ENCODE measurements at regions not wholly inside any gene's neighbourhood (a gene's known extent, or its start where the extent isn't known, plus 50 kb on each side); places are given as distances from the start of the nearest gene placed in this dataset.

DNA sequence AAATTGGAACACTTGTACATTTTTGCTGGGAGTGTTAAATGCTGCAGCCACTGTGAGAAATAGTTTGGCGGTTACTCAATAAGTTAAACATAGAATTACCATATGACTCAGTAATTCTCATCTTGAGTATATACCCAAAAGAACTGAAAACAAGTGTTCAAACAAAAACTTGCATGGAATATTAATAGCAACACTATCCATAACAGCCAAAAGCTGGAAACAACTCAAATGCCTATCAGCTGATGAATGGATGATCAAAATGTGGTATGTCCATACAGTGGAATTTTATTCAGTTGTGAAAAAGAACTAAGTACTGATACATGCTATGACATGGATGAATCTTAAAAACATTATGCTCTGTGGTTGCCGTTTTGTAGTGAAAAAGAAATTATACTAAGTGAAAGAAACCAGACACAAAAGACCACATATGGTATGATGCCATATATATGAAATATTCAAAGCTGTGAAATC lies 63.0 kb upstream of the SP4 start:
- Histone ChIP-seq H3K36me3 (ENCODE audit: control insufficient read depth in 1 of 2, insufficient read depth in 2 of 2, low read length in 2 of 2) (no peaks in the 10 kb centered on the region), H3K27ac (ENCODE audit: low read depth, low read length) (no peak overlapping the region), H3K9me3 (ENCODE audit: control insufficient read depth in 1 of 2, low read length in 2 of 2) (no peaks in the 10 kb centered on the region), H3K9ac (ENCODE audit: low read depth in 1 of 2, low read length in 2 of 2) (no peak overlapping the region), H3K27me3 (ENCODE audit: control insufficient read depth in 1 of 2, insufficient read depth in 2 of 2, low read length in 2 of 2) (no peaks in the 10 kb centered on the region), H3K4me1 (ENCODE audit: control insufficient read depth in 1 of 2, insufficient read depth in 2 of 2, low read length in 2 of 2) (peaks cover 6 to 13% of the 10 kb centered on the region in 2 donors), H3K4me3 (ENCODE audit: low read depth in 1 of 2, low read length in 2 of 2) (no peak overlapping the region)

DNA sequence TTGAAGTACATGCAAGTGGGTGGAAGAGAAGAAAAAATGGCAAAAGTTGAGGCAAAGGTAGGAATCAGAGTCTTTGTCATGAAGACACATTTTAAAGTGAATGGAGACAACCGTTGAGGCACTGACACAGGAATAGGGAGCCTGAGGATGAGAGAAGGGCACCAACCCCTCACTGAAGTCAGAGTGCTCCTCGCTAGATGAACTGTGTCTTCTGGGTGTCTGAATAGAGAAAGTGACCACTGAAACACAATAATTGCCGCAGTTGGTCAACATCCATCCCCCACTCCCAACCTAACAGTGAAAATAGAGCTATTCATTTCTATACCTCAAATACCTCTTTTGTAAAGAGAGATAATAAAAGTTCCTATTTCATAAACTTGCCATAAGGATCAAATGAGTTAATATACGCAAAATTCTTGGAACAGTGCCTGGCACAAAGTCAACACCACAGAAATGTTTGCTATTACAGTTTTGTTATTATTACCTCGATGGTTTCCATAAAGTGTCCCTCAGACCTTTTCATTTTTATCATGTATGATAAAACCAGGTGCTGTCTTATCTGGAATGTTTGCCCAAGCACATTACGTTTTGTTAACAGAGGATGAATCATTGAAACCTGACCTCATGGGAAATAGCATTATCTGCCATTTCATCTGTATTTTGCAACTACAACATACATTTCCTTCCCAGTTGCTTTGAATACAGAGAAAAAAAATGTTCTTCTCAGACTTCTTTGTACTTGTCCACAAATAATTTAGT lies 61.8 kb upstream of the SP4 start:
- no peaks in the 10 kb centered on the region for H3K27me3 ChIP-seq (ENCODE audit: control insufficient read depth in 1 of 2, insufficient read depth in 2 of 2, low read length in 2 of 2)
- H3K9ac ChIP-seq (ENCODE audit: low read depth in 1 of 2, low read length in 2 of 2): no peak overlapping the region
- no peak overlapping the region for H3K4me3 ChIP-seq (ENCODE audit: low read depth in 1 of 2, low read length in 2 of 2)
- H3K36me3 ChIP-seq (ENCODE audit: control insufficient read depth in 1 of 2, insufficient read depth in 2 of 2, low read length in 2 of 2): no peaks in the 10 kb centered on the region
- H3K4me1 ChIP-seq (ENCODE audit: control insufficient read depth in 1 of 2, insufficient read depth in 2 of 2, low read length in 2 of 2): peaks cover 6 to 13% of the 10 kb centered on the region in 2 donors
- H3K27ac ChIP-seq (ENCODE audit: low read depth, low read length): no peak overlapping the region
- no peaks in the 10 kb centered on the region for H3K9me3 ChIP-seq (ENCODE audit: control insufficient read depth in 1 of 2, low read length in 2 of 2)

DNA sequence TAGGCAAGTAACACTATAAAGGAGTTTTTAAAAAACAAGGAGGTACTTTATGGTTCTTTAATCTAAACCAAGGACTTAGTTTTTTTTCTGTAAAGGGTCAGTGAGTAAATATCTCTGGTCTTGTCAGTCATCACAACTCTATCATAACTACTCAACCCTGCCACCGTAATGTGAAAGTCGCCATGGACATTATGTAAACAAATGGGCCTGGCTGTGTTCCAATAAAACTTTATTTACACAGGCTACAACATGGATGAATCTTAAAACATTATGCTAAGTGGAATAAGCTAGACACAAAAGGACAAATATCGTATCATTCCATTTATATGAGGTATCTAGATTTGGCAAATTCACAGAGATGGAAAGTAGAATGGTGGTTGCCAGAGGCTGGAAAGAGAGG lies 60.8 kb upstream of the SP4 start:
- peaks cover 6 to 13% of the 10 kb centered on the region in 2 donors for H3K4me1 ChIP-seq (ENCODE audit: control insufficient read depth in 1 of 2, insufficient read depth in 2 of 2, low read length in 2 of 2)
- H3K27ac ChIP-seq (ENCODE audit: low read depth, low read length): no peak overlapping the region

DNA sequence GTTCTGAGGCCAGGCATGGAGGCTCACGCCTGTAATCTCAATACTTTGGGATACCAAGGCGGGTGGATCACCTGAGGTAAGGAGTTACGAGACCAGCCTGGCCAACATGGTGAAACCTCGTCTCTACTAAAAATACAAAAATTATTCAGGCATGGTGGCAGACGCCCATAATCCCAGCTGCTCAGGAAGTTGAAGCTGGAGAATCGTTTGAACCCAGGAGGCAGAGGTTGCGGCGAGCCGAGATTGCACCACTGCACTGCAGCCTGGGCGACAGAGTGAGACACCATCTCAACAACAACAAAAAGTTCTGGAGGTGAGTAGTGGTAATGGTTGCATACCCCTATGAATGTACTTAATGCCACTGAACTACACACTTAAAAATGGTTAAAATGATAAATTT lies 60.3 kb upstream of the SP4 start:
- Histone ChIP-seq H3K27me3 (ENCODE audit: control insufficient read depth in 1 of 2, insufficient read depth in 2 of 2, low read length in 2 of 2) (no peaks in the 10 kb centered on the region), H3K9ac (ENCODE audit: low read depth in 1 of 2, low read length in 2 of 2) (no peak overlapping the region), H3K27ac (ENCODE audit: low read depth, low read length) (no peak overlapping the region), H3K36me3 (ENCODE audit: control insufficient read depth in 1 of 2, insufficient read depth in 2 of 2, low read length in 2 of 2) (no peaks in the 10 kb centered on the region), H3K4me3 (ENCODE audit: low read depth in 1 of 2, low read length in 2 of 2) (no peak overlapping the region), H3K9me3 (ENCODE audit: control insufficient read depth in 1 of 2, low read length in 2 of 2) (no peaks in the 10 kb centered on the region), H3K4me1 (ENCODE audit: control insufficient read depth in 1 of 2, insufficient read depth in 2 of 2, low read length in 2 of 2) (peaks cover 6 to 13% of the 10 kb centered on the region in 2 donors)

More for the DNA sequence above, 60.8 kb upstream of the SP4 start:
- Histone ChIP-seq H3K9ac (ENCODE audit: low read depth in 1 of 2, low read length in 2 of 2) (no peak overlapping the region), H3K27me3 (ENCODE audit: control insufficient read depth in 1 of 2, insufficient read depth in 2 of 2, low read length in 2 of 2) (no peaks in the 10 kb centered on the region), H3K4me3 (ENCODE audit: low read depth in 1 of 2, low read length in 2 of 2) (no peak overlapping the region), H3K36me3 (ENCODE audit: control insufficient read depth in 1 of 2, insufficient read depth in 2 of 2, low read length in 2 of 2) (no peaks in the 10 kb centered on the region), H3K9me3 (ENCODE audit: control insufficient read depth in 1 of 2, low read length in 2 of 2) (no peaks in the 10 kb centered on the region)

DNA sequence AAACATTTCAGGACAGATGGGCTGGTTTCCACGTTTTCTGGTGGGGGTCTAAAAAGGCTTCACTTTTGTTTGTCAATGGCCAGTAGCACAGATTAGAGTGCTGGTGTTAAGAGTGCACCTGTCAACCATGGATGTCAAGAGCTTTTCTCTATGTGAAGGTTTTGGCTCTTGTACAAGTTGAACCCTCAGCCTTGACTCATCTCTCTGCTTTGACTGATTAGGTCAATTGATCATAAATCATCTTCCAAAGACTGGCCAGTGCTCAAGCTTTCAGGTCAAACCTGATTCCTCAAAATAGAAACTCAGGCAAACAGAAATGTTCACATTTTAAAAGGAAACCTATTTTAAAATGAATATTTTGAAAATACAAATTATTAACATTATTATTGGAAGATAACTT lies 59.6 kb upstream of the SP4 start:
- no peaks in the 10 kb centered on the region for H3K36me3 ChIP-seq (ENCODE audit: control insufficient read depth in 1 of 2, insufficient read depth in 2 of 2, low read length in 2 of 2)
- peaks cover 6 to 13% of the 10 kb centered on the region in 2 donors for H3K4me1 ChIP-seq (ENCODE audit: control insufficient read depth in 1 of 2, insufficient read depth in 2 of 2, low read length in 2 of 2)
- H3K4me3 ChIP-seq (ENCODE audit: low read depth in 1 of 2, low read length in 2 of 2): no peak overlapping the region
- H3K27me3 ChIP-seq (ENCODE audit: control insufficient read depth in 1 of 2, insufficient read depth in 2 of 2, low read length in 2 of 2): no peaks in the 10 kb centered on the region
- no peak overlapping the region for H3K27ac ChIP-seq (ENCODE audit: low read depth, low read length)
- no peaks in the 10 kb centered on the region for H3K9me3 ChIP-seq (ENCODE audit: control insufficient read depth in 1 of 2, low read length in 2 of 2)
- H3K9ac ChIP-seq (ENCODE audit: low read depth in 1 of 2, low read length in 2 of 2): no peak overlapping the region

DNA sequence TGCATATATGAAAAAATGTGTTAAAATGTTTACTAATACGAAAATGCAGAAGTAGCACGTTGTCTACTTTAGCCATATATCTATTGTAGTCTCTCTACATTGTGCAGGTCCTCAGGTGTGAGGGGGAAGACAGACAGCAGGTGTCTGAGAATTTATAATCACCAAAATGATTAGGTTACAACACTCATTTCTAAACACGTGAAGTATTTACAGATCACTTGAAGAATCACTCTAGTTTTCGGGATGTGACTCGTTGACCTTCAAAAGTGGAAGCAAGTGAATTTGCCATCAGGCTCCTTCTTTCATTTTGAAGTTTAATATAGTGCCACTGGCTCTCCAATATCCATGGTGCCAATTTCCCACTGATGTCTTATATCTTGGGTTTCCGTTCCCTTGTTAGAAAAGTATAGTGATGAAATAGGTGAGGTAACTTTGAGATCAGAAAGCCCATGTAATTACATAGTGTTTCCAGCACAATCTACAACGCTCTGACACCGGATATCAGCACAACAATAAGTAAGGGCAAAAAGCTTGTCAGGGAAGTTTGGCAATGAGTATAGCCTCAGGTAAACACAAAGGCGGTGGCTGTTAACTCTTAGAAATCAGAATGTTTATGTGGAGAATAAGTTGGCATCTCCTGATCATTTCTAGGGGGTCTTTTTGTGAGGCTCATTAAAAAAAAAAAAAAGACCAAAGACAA lies 57.5 kb upstream of the SP4 start:
- H3K4me3 ChIP-seq (ENCODE audit: low read depth in 1 of 2, low read length in 2 of 2): no peak overlapping the region
- H3K9ac ChIP-seq (ENCODE audit: low read depth in 1 of 2, low read length in 2 of 2): no peak overlapping the region
- no peak overlapping the region for H3K27ac ChIP-seq (ENCODE audit: low read depth, low read length)
- H3K9me3 ChIP-seq (ENCODE audit: control insufficient read depth in 1 of 2, low read length in 2 of 2): no peaks in the 10 kb centered on the region
- H3K36me3 ChIP-seq (ENCODE audit: control insufficient read depth in 1 of 2, insufficient read depth in 2 of 2, low read length in 2 of 2): no peaks in the 10 kb centered on the region
- no peaks in the 10 kb centered on the region for H3K27me3 ChIP-seq (ENCODE audit: control insufficient read depth in 1 of 2, insufficient read depth in 2 of 2, low read length in 2 of 2)
- H3K4me1 ChIP-seq (ENCODE audit: control insufficient read depth in 1 of 2, insufficient read depth in 2 of 2, low read length in 2 of 2): peaks cover 6 to 13% of the 10 kb centered on the region in 2 donors

DNA sequence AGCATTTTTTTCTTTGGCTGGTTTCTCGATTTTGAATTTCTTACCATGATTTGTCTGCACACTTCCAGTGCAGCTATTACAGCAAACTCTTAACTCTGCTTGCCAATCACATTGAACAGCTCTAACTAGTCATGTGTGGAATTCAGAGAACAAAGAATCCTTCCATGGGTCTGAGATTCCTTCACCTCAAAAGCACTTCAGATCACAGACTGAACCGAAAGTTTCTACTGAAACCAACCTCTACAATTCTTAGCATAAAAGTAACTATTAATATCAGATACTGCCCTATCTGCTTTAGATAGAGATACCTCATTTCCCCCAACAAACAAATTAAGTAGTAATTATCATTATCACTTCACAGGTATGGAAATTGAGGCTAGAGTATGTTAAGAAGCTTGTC lies 56.5 kb upstream of the SP4 start:
- H3K27ac ChIP-seq (ENCODE audit: low read depth, low read length): no peak overlapping the region
- no peaks in the 10 kb centered on the region for H3K27me3 ChIP-seq (ENCODE audit: control insufficient read depth in 1 of 2, insufficient read depth in 2 of 2, low read length in 2 of 2)
- no peak overlapping the region for H3K9ac ChIP-seq (ENCODE audit: low read depth in 1 of 2, low read length in 2 of 2)
- no peaks in the 10 kb centered on the region for H3K9me3 ChIP-seq (ENCODE audit: control insufficient read depth in 1 of 2, low read length in 2 of 2)
- H3K4me1 ChIP-seq (ENCODE audit: control insufficient read depth in 1 of 2, insufficient read depth in 2 of 2, low read length in 2 of 2): peaks cover 0 to 7% of the 10 kb centered on the region in 2 donors
- no peak overlapping the region for H3K4me3 ChIP-seq (ENCODE audit: low read depth in 1 of 2, low read length in 2 of 2)
- H3K36me3 ChIP-seq (ENCODE audit: control insufficient read depth in 1 of 2, insufficient read depth in 2 of 2, low read length in 2 of 2): no peaks in the 10 kb centered on the region

DNA sequence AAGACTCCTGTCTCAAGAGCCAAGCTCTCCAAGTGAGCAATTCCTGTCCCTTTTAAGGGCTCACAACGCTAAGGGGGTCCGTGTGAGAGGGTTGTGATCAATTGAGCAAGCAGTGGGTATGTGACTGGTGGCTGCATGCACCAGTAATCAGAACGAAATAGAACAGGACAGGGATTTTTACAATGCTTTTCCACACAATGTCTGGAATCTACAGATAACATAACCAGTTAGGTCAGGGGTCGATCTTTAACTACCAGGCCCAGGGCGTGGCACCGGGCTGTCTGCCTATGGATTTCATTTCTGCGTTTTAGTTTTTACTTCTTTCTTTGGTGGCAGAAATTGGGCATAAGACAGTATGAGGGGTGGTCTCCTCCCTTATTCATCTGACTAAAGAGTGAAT lies 54.9 kb upstream of the SP4 start:
- Histone ChIP-seq H3K9ac (ENCODE audit: low read depth in 1 of 2, low read length in 2 of 2) (no peak overlapping the region), H3K9me3 (ENCODE audit: control insufficient read depth in 1 of 2, low read length in 2 of 2) (peaks cover 5 to 11% of the 10 kb centered on the region in 2 donors)

DNA sequence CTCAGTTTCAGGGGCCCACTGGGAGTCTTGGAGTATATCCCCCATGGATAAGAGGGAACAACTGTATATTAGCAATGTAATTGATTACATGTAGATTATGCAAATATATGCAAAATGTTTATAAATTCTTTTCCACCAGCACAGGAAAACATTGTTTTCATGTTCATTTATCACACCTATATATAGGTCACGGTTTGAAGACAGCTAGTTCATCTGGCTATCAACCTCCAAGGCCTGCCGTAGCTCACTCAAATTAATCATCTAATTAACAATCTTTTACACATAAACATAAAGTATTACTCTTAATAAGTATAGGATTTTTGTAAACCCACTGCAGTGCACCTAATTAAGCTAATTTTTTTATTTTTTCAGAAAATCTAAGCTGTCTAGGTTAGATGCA lies 53.7 kb upstream of the SP4 start:
- H3K4me1 ChIP-seq (ENCODE audit: control insufficient read depth in 1 of 2, insufficient read depth in 2 of 2, low read length in 2 of 2): no peaks in the 10 kb centered on the region
- H3K27me3 ChIP-seq (ENCODE audit: control insufficient read depth in 1 of 2, insufficient read depth in 2 of 2, low read length in 2 of 2): no peaks in the 10 kb centered on the region
- no peak overlapping the region for H3K9ac ChIP-seq (ENCODE audit: low read depth in 1 of 2, low read length in 2 of 2)
- H3K4me3 ChIP-seq (ENCODE audit: low read depth in 1 of 2, low read length in 2 of 2): no peak overlapping the region
- H3K27ac ChIP-seq (ENCODE audit: low read depth, low read length): no peak overlapping the region
- peaks cover 5 to 13% of the 10 kb centered on the region in 2 donors for H3K9me3 ChIP-seq (ENCODE audit: control insufficient read depth in 1 of 2, low read length in 2 of 2)
- H3K36me3 ChIP-seq (ENCODE audit: control insufficient read depth in 1 of 2, insufficient read depth in 2 of 2, low read length in 2 of 2): no peaks in the 10 kb centered on the region

More for the DNA sequence above, 54.9 kb upstream of the SP4 start:
- Histone ChIP-seq H3K27me3 (ENCODE audit: control insufficient read depth in 1 of 2, insufficient read depth in 2 of 2, low read length in 2 of 2) (no peaks in the 10 kb centered on the region), H3K36me3 (ENCODE audit: control insufficient read depth in 1 of 2, insufficient read depth in 2 of 2, low read length in 2 of 2) (no peaks in the 10 kb centered on the region), H3K4me3 (ENCODE audit: low read depth in 1 of 2, low read length in 2 of 2) (no peak overlapping the region), H3K4me1 (ENCODE audit: control insufficient read depth in 1 of 2, insufficient read depth in 2 of 2, low read length in 2 of 2) (no peaks in the 10 kb centered on the region), H3K27ac (ENCODE audit: low read depth, low read length) (no peak overlapping the region)

DNA sequence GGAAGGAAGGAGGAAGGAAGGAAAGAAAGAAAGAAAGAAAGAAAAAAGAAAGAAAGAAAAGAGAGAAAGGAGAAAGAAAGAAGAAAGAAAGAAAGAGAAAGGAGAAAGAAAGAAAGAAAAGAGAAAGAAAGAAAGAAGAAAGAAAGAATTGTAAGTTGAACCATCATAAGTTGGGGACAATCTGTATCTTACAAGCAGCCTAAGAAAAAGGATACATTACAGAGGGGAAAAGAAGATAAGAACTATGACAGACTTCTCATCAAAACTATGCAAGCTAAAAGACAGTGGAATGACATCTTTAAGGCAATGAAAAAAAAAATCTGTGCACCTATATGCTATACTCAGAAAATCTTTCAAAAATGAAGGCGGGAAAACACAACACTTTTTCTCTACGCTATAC lies 50.3 kb upstream of the SP4 start:
- Histone ChIP-seq H3K9ac (ENCODE audit: low read depth in 1 of 2, low read length in 2 of 2) (no peak overlapping the region), H3K27me3 (ENCODE audit: control insufficient read depth in 1 of 2, insufficient read depth in 2 of 2, low read length in 2 of 2) (no peaks in the 10 kb centered on the region), H3K4me1 (ENCODE audit: control insufficient read depth in 1 of 2, insufficient read depth in 2 of 2, low read length in 2 of 2) (no peaks in the 10 kb centered on the region), H3K4me3 (ENCODE audit: low read depth in 1 of 2, low read length in 2 of 2) (no peak overlapping the region), H3K27ac (ENCODE audit: low read depth, low read length) (no peak overlapping the region), H3K9me3 (ENCODE audit: control insufficient read depth in 1 of 2, low read length in 2 of 2) (peaks cover 5 to 13% of the 10 kb centered on the region in 2 donors), H3K36me3 (ENCODE audit: control insufficient read depth in 1 of 2, insufficient read depth in 2 of 2, low read length in 2 of 2) (no peaks in the 10 kb centered on the region)
